ENCODE measurements at regions not wholly inside any gene's neighbourhood (a gene's known extent, or its start where the extent isn't known, plus 50 kb on each side); places are given as distances from the start of the nearest gene placed in this dataset.

- TF ChIP-seq POLR2A (IDR thresholded peaks at IDR 0.05) (no peak), CTCF (IDR thresholded peaks at IDR 0.05) (no peak)
Measured at GRCh38 chr21:22516230-22516629, 1518.0 kb downstream of the NCAM2 start.
